WERI-Rb-1 (cell line): ENCODE measurements at regions not wholly inside any gene's neighbourhood (a gene's known extent, or its start where the extent isn't known, plus 50 kb on each side); places are given as distances from the start of the nearest gene placed in this dataset.

Experiments used
- DNase-seq: peaks from one replicate; pipeline ENCODE4 v3.0.0-alpha.2; 2020
- H3K27ac ChIP-seq: fragments of 250-450 bp; sonication (Bioruptor Pico); 2 replicates; pipeline ENCODE4 v1.5.1; 2020; ENCODE audit warnings: mild to moderate bottlenecking, moderate library complexity
- H3K27me3 ChIP-seq: fragments of 250-450 bp; sonication (Bioruptor Pico); 2 replicates; pipeline ENCODE4 v1.5.1; 2021; ENCODE audit warnings: mild to moderate bottlenecking, low read depth, moderate library complexity; ENCODE audit not compliant: insufficient read depth, severe bottlenecking
- H3K36me3 ChIP-seq: fragments of 250-450 bp; sonication (Bioruptor Pico); 2 replicates; pipeline ENCODE4 v1.5.1; 2020; ENCODE audit warnings: mild to moderate bottlenecking, moderate library complexity
- H3K4me3 ChIP-seq: 2 replicates; pipeline ENCODE4 v1.5.1; 2011; ENCODE audit warnings: low read depth, mild to moderate bottlenecking, control low read depth, low read length
- H3K9me3 ChIP-seq: fragments of 250-450 bp; sonication (Bioruptor Pico); 2 replicates; pipeline ENCODE4 v1.5.1; 2021; ENCODE audit warnings: mild to moderate bottlenecking, moderate library complexity; ENCODE audit not compliant: severe bottlenecking
- CTCF ChIP-seq: IDR thresholded peaks from 2 replicates; pipeline ENCODE4 v1.5.1; 2011; ENCODE audit warnings: low read depth, mild to moderate bottlenecking, control low read depth, inconsistent platforms, low read length

GRCh38 chr12:24759155-24759554 is 189.7 kb downstream of the BCAT1 start:
- Histone ChIP-seq H3K27me3 (no peaks in the 10 kb centered on the region), H3K4me3 (no peak overlapping the region), H3K9me3 (no peaks in the 10 kb centered on the region), H3K36me3 (no peaks in the 10 kb centered on the region), H3K27ac (no peak overlapping the region)
- no peak for DNase-seq
- no peak for TF ChIP-seq CTCF

- Histone ChIP-seq H3K9me3 (no peaks in the 10 kb centered on the region), H3K36me3 (no peaks in the 10 kb centered on the region), H3K27ac (no peak overlapping the region), H3K4me3 (no peak overlapping the region), H3K27me3 (no peaks in the 10 kb centered on the region)
- no peak for DNase-seq
- no peak for TF ChIP-seq CTCF
Measured at GRCh38 chr12:24756479-24757024, 192.3 kb downstream of the BCAT1 start.

GRCh38 chr12:24754690-24755638 is 193.9 kb downstream of the BCAT1 start:
- no peak overlapping the region for H3K27ac ChIP-seq
- DNase-seq: no peak
- TF ChIP-seq CTCF: no peak

GRCh38 chr12:24752763-24753462 is 196.0 kb downstream of the BCAT1 start:
- H3K9me3 ChIP-seq: no peaks in the 10 kb centered on the region
- H3K27me3 ChIP-seq: no peaks in the 10 kb centered on the region
- no peak for TF ChIP-seq CTCF
- H3K36me3 ChIP-seq: no peaks in the 10 kb centered on the region
- DNase-seq: no peak
- no peak overlapping the region for H3K4me3 ChIP-seq
- H3K27ac ChIP-seq: no peak overlapping the region

More at GRCh38 chr12:24754690-24755638, 193.9 kb downstream of the BCAT1 start:
- Histone ChIP-seq H3K4me3 (no peak overlapping the region), H3K27me3 (no peaks in the 10 kb centered on the region), H3K9me3 (no peaks in the 10 kb centered on the region), H3K36me3 (no peaks in the 10 kb centered on the region)

GRCh38 chr12:24751181-24751580 is 197.7 kb downstream of the BCAT1 start:
- Histone ChIP-seq H3K27me3 (no peaks in the 10 kb centered on the region), H3K4me3 (no peak overlapping the region), H3K9me3 (no peaks in the 10 kb centered on the region), H3K36me3 (no peaks in the 10 kb centered on the region), H3K27ac (no peak overlapping the region)
- no peak for DNase-seq
- no peak for TF ChIP-seq CTCF
